NCI-H510A (cell line): ENCODE measurements at regions not wholly inside any gene's neighbourhood (a gene's known extent, or its start where the extent isn't known, plus 50 kb on each side); places are given as distances from the start of the nearest gene placed in this dataset.

Experiments
- DNase-seq: peaks from one replicate; lab custom pipeline; 2025; lab: John Stamatoyannopoulos, UW

DNA sequence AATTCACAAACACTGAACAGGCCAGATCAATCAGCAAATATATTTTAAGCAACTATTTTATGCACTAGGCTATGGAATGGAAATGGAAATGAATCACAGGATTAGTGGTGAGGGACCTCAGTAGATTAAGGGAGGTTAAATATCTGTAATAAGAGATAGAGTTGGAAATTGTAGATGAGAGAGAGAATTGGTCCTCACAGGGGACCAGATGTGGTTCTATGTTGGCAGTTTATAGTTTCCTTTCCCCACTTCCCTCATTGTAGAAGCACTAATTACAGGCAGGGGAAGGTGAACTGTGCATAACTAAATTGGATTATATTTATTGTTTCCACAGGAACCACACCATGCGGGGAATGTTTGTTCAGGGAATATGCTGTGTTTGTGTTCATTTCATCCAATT lies 496.2 kb downstream of the ARHGEF28 start:
- DNase-seq = no peak

DNA sequence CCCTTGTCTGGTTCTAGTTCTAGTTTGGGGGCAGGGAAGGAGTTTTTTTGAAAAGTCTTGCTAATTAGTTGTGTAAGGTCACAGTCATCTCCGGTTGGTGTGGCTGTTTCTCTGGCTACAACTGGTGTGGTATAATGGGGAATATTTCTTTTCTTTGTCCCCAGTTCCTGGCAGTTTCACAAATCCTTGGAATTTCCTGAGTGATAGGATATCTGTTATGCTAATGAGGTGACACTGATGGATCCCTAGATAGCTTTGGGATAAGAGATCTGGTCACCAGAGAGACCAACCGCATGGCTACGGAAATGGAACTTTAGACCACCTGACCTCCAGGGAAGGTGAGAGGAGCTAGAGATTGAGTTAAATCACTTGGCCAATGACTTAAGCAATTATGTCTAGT lies 494.6 kb downstream of the ARHGEF28 start:
- DNase-seq = no peak

DNA sequence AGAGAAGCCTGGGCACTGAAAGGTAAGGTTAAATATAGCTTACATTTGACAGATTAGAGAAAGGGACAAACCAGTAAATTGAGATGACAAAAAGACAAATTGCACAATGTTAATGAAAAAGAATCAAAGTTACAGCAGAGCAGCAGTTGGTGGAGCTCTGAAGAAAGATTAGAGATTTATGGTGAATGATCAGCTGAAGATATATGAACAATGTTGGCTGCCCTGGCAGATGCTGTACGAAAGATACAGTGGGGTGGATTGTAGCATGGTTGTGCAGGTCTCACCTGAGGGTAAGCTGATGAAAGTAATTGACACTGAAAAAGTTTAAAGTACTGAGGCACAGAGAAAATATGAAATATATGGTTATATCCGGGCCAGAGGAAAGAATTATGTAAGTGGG lies 492.1 kb downstream of the ARHGEF28 start:
- no peak for DNase-seq

DNA sequence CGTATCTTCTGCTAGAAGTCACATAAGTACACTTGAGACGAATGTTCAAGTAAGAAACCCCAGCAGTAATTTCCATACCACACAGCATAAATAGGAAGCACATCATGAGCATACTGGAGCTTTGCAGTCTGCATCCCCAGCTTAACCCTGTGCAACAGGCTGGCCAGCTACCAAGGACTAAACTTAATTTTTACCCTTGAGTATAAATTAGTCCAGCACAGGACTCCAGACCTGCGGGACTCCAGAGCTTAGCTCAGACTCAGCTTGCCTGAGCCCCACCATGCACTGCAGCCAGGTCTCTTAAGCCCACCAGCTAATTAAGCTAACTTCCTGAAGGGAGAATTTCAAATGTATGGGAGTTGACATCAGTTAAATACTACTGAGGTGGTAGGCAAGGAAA lies 491.0 kb downstream of the ARHGEF28 start:
- DNase-seq = no peak

DNA sequence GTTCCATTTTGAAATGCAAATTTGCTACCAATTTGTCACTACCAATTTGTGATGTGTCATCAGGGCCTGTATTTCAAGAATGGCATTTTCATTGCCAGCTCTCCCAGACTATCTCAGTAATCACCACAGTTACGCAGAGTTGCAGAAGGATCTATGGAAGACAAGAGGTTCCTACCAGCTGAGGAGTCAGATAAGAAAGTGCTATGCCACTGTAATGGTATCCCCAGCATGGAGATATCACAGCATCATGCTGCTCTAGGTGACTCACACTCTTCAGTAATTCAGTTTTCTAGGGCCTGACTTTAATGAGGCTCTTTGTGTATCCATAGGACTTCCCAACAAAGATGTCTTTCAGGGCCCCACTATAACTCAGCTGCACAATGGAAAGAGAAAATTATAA lies 490.3 kb downstream of the ARHGEF28 start:
- DNase-seq = no peak

DNA sequence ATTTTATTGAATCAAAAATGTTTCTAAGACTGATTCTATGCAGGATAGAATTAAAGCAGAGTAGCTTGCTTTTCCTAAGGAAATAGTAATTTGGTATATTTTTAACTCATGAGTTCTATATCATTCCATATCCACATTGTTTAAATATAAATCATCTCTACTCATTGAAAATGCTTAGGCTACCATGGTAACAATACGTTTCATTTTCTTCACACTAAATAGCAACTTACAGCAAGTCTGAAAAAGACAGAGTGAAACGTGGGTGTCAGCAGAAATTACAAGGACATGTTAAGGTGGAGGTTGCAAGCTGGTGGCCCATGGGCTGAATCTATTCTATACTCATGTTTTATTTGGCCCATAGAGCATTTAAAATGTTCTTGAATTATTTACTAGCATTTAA lies 487.9 kb downstream of the ARHGEF28 start:
- DNase-seq = no peak

DNA sequence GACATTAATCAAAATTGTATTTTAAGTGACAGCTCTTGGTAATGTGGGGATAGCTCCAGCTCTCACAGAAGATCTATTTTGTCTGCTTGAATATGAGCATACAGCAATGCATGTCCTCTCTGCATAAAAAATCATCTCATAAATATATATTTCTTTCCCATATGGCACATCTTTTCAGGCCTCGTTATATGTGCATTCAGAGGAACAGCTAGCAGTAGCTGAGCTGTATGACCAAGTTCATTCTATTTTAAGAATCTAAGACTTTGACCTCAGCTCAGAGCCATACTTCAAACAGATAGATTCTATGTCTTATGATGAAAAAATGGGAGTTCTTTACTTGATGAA lies 487.2 kb downstream of the ARHGEF28 start:
- no peak for DNase-seq

DNA sequence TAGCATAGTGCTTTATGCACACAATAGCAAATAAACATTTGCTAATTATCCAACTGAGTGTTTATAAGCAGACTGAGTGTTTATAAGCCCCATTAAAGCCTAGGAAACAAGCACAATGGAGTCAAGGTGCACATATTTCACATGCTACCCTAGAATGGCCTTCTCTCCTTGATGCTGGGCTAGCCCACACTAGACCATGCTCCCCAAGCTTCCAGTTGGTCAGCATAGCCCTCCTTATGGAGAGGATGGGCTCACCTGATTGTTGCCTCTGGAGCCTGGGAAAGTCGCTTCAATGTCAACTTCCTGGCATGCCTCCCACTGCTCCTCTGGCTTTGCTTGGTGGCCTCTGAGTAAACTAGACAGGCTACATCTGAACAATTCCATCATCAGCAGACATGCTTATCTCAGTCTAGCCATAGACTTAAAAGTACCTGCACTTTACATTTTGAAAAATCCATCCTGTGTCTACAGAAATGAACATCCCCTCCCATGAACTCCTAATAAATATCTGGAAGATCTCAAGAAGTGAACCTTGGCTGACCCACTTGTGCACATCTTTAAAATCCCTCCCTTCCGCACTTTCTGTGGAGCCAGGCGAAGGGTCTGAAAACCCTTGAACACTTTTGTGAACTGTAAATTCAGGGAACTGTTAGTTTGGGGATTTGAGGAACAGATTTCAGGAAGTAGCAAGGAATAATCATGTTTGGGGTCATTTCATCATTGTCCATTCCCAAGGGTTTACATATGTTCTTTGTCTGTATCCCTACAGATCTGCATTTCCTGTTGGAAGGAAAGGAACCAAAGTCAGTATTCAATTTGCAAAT lies 486.6 kb downstream of the ARHGEF28 start:
- no peak for DNase-seq

DNA sequence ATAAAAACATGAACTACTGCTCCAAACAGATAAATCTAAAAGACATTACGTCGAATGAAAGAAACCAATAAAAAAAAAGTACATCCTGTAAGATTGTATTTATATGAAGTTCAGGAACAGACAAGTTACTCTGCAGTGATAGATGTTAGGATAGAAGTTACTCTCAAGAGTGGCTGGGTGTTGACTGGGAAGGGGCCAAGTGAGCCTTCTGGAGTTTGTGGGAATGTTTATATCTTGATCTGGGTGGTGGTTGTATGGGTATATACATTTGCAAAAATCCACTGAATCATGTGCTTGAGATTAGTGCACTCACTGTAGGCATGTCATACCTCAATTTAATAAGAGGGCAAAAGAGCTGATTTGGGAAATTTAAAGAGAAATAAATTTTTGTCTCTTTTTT lies 485.8 kb downstream of the ARHGEF28 start:
- no peak for DNase-seq

DNA sequence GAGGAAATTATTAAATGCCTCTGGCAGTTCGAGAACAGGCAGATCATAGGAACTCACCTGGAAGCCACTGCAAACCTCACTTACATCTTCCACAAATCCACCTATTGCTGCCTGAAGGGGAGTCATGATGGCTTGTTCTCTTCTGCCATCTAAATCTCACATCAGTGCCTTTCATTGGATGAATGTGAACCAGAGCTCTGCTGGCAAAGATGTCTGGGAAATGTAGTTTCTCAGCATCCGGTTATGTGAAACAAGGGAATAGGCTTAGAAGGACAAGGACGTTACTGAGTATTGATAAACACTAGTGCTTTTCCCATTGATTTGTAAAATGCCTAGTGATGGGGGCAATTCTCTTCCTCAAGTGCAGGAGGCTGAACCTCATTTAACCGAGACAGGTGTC lies 483.3 kb downstream of the ARHGEF28 start:
- no peak for DNase-seq

DNA sequence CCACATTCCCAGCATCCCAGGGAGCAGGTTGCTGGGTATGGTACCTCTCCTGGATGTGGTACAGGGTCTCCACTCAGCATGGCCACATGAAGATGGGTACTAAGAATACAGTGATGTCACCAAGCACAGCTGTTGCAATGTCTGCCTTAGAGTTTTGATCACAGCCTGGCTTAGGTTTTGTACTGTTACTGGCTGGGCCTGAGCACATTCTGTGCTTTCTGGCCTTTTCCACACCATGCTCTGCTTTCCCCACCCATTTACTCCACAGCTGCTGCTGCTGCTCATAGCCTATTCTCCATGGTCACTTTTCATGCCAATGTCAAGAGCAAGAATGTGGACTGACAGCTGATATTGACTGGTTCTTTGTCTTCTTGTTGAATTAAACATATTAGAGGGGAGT lies 481.9 kb downstream of the ARHGEF28 start:
- no peak for DNase-seq

DNA sequence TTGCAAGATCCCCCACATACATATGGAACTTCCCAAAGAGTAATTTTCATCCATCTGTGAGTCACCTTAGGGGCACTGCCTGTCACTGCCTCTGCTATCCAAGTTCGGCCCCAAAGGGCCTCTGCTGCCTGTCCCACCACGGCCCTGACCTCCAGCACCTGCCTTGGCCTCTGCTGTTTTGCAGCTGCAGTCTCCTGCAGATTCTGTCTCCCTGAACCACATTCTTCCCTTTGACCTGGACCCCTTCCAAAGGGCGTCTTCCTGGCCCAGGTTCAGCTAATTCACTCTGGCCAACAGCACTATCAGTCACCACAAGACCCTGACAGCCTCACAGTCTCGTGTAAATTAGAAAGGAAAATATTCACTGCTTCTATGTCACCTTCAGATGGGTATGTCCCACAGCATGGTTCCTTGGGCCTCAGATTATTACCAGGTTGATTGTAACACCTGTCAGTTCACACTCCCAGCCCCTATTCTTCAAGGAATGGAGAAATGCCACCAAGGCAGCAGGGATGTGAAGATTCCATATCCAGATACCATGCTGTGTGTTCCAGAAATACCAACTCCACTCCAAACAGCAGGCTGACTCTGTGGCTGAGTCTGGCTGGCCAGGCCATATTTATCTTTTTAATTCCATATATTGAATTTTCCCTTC lies 479.3 kb downstream of the ARHGEF28 start:
- no peak for DNase-seq

DNA sequence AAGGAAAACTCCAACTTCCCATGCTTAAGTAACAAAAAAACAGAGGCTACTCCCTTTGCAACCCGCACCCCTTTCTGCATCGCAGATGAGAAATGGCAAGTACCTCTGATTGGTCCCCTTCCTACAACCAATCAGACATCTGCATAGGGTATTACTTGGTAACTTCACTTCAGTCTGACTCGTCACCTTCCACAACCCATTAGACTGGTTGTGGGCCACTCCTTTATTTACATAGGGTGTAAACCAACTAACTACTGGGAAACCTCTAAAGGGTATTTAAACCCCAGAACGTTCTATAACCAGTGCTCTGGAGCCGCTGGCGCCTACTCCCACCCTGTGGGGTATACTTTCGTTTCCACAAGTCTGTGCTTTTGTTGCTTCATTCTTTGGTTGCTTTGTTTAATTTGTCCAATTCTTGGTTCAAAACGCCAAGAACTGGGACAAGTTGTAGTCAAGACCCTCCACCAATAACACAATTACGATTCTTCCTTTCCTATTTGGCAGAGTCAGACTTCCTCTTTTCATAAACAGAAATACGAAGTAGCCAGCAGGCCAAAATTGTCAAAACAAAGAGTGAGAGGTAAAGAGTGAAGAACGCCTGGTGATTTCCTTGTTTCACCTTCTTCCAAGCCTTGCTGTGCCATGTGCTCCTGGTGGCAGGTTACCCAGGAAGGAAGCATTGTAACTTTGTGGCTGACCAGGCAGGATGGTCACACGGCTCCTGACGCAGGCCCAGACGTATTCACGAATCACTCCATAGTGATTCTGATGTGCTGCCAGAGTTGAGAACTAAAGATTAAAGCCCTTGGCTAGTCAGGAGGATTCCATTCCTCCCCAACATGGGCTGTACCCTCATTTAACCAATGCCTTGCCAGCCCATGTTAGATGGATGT lies 477.4 kb downstream of the ARHGEF28 start:
- DNase-seq = no peak

DNA sequence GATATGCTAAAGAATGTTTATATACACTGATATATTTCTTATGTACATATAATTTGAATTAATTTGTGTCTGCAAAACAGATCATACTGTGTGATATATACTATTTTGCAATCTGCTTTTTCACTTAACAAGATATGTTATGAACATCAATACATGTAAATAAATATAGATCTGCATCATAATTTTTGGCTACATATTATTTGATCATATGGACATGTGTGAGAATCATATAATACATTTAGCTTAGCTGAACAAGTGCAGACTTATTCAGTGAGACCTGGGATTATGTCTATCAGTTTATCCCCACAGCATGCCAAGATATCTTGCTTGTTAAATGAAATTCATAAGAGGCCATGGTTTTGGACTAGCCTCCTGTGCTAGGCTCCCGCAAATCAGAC lies 474.3 kb downstream of the ARHGEF28 start:
- DNase-seq = no peak

DNA sequence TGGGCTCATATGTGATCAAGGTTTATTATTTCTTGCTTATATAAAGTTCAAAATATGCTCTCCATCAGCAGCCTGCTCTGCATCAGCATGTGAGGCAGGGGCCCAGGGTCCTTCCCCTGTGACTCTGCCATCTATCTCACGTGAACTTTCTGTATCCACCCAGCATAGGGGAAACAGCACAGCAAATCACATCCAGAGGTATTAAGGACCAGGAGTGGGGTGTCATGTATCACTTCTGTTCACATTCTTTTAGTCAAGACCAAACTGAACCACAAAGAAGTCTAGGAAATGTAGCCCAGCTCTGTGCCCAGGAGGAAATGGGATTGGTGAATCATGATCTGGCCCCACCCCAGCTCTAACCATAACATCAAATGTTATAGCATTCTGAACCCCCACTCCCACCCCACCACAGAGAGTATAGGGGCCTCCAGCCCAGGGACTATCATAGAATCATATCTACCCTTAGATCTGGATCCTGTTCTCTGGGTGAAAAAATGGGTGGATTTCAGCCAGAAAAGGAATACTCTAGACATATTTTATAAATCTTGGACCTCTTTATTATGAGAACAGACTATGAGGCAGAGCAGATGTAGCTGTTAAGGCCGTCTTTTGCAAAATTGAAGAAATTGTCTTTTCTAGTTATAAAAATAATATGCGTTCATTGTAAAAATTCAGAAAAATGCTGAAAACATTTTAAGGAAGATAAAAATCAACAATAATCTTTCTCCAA lies 473.7 kb downstream of the ARHGEF28 start:
- no peak for DNase-seq

DNA sequence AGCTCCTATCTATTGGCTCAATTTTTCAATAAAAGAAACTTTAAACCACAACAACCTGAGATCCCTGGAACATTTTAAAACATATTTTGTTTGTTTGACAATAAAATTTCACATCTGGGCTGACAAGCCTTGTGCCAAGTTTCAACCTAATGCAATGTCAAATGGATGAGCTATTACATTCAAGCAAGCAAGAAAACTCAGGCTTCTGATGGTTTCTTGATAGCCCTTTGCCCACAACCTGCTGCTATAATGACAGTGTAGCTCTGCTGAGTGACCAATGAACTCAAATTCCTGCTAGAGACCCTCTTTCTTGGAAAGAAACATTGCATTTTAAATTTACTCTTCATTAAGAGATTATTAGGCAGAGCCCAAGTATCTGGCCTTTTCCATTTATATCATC lies 472.9 kb downstream of the ARHGEF28 start:
- no peak for DNase-seq

DNA sequence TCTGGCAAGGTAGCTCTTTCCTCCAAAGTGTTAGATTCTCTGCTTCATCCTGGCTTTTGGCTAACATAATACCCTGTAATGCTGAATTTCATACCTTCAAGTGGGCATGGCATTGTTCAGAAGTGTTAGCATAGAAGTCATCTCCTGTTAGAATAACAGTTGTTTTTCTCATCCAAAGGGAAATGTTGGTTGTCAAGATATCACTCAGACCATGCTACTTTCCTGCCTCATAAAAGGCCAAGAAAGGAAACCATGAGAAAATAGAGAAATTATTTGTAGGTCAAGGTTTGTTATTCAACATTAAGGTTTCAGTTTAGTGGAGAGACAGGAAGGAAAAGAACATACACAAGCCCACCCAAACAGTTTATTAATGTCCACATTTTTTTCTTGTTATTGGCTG lies 472.5 kb downstream of the ARHGEF28 start:
- no peak for DNase-seq

DNA sequence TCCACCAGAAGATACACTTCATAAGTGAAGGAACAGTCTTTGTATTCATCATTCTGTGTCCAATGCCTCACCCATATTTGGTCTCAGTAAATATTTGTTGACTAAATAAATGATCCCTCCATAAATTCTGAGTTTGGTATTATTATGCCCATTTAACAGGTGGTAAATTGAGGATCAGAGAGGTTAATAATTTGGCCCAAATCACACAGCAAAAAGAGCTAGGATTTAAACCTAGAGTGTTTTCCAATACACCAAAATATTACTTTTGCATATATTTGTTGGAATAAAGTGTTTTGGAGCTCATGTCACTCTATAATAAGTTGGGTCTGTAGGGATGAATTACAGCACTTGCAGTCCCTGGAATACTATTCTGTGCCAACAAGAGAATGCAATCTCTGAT lies 470.3 kb downstream of the ARHGEF28 start:
- no peak for DNase-seq

DNA sequence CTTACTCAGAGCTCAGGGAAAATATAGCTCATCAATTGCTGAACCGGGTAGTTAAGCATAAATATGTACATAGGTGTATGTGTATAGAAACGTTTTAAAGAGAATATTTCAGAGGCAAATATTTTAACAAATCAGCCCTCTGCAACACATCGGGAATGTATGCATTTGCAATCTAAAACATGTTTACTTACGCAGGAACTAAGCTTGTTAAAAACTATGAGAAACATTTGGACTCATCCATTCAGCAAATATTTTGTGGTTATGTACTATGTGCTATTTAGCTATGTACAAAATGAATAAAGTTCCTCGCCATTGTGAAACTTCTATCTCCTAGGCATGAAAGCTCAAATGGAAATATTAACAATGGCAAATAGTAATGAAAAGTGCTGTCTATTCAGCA lies 469.9 kb downstream of the ARHGEF28 start:
- no peak for DNase-seq

DNA sequence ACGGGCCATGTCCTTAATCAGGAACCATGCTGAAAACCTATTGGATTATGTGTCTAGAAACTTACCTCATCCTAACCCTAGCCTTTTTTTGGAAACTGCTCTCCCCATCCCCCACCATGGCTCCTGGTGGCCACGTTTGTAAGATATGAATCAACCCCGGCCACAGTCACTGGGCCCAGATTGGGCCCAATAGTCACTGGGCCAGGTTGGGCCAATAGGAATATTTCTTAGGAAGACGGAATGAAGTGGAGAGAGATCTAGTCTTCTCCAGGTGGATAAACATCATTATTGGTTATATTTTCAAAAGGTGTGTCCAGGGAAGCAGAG lies 468.7 kb downstream of the ARHGEF28 start:
- no peak for DNase-seq

DNA sequence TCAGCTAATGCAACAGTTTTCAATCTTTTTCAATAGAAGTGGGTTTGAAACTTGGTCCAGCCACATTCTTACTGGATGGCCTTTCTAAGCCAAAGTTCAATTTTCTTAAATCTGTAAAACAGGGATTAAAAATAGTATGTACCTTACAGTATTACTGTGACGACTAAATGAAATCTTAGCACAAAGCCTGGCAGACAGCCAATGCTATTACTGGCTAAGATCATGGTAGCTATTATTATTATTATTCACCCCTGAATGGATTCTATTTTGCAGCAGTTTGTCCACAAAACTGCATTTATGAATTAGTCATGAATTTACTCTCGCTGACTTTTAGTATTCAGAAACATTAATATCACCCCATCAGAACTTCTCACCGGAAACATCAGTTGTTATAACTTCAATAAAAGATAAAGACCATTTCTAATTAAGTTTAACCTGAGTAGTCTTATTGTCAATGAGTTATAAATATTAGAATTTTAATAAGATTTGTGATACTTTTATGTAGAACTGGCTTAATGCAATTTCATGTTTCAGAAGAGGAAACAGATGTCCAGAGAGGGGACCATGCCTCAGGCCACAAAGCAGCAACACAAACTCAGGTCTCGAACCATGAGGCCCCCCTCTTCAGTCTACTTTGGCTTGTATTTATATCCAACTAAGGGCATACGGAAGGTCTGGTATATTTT lies 468.2 kb downstream of the ARHGEF28 start:
- DNase-seq = no peak

DNA sequence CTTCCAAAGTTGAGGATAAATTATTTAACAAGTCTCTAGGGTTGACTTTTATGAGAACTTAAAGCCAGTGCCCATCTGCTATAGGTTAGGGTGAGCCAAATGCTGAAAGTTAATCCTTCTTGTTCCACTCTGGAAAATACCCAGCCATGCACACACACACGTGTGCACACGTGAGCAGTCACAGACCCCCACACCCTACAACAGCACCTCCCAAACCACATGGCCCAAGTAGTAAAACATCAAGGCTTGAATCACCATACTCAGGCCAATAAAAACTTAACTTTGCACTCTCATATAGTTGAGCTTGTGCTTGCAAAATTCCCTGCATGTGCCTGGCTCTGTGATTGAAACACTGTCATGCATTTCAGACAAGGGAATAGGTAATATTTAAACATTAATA lies 467.6 kb downstream of the ARHGEF28 start:
- no peak for DNase-seq
